H1 (cell line): ENCODE measurements at regions not wholly inside any gene's neighbourhood (a gene's known extent, or its start where the extent isn't known, plus 50 kb on each side); places are given as distances from the start of the nearest gene placed in this dataset.

Source experiments
- ATF3 ChIP-seq: IDR thresholded peaks from 2 replicates; pipeline ENCODE4 v1.6.1; 2011; ENCODE audit warnings: low read depth, mild to moderate bottlenecking, low read length; ENCODE audit not compliant: insufficient read depth
- BRCA1 ChIP-seq: IDR thresholded peaks from 2 replicates; pipeline ENCODE4 v1.6.1; 2012; ENCODE audit warnings: low read depth, low read length, improper control_type of control experiment
- CBX5 ChIP-seq: fragments of 300-800, 300-1000 bp; sonication (generic); IDR thresholded peaks from 2 replicates; pipeline ENCODE4 v1.7.1; 2016; ENCODE audit warnings: antibody characterized with exemption, low read length, low read depth
- CEBPB ChIP-seq: IDR thresholded peaks from 2 replicates; pipeline ENCODE4 v1.6.1; 2012; ENCODE audit warnings: low read depth, low read length
- HDAC2 ChIP-seq, 2 experiments: fragments of 300-600 bp in 1 of 2; sonication (generic) in 1 of 2; IDR thresholded peaks; 2 replicates each; pipeline ENCODE4 v1.6.1; 2011 to 2012; ENCODE audit warnings: low read depth in 2 of 2, low read length in 2 of 2, mild to moderate bottlenecking in 2 of 2, moderate library complexity in 2 of 2, borderline replicate concordance in 1 of 2, inconsistent platforms in 1 of 2
- MAFK ChIP-seq: IDR thresholded peaks from 2 replicates; pipeline ENCODE4 v1.6.1; 2012; ENCODE audit warnings: low read depth, mild to moderate bottlenecking, improper control_type of control experiment, low read length
- RXRA ChIP-seq: IDR thresholded peaks from 2 replicates; pipeline ENCODE4 v1.6.1; 2011; ENCODE audit warnings: low read depth, mild to moderate bottlenecking, low read length, moderate library complexity; ENCODE audit not compliant: insufficient read depth
- SRF ChIP-seq: IDR thresholded peaks from 2 replicates; pipeline ENCODE4 v1.6.1; 2011; ENCODE audit warnings: mild to moderate bottlenecking, low read depth, low read length, moderate library complexity
- TBP ChIP-seq: IDR thresholded peaks from 2 replicates; pipeline ENCODE4 v1.6.1; 2011; ENCODE audit warnings: low read depth, low read length, improper control_type of control experiment
- TCF12 ChIP-seq: IDR thresholded peaks from 2 replicates; pipeline ENCODE4 v1.6.1; 2011; ENCODE audit warnings: low read depth, mild to moderate bottlenecking, low read length

GRCh38 chr1:29960876-29961275 is 724.6 kb downstream of the PTPRU start (continued):
- TF ChIP-seq MAFK (no peak), CBX5 (no peak), BRCA1 (no peak), HDAC2 (IDR thresholded peaks at IDR 0.05; ENCODE audit: borderline replicate concordance in 1 of 2, low read depth in 2 of 2, low read length in 2 of 2) (no peak), CEBPB (no peak), TBP (no peak), RXRA (no peak), ATF3 (no peak), SRF (no peak), TCF12 (no peak)
